GM12878 (cell line): ENCODE measurements at regions not wholly inside any gene's neighbourhood (a gene's known extent, or its start where the extent isn't known, plus 50 kb on each side); places are given as distances from the start of the nearest gene placed in this dataset.

Experiments
- BMI1 ChIP-seq: fragments of 450-650 bp; IDR thresholded peaks from 2 replicates; pipeline ENCODE4 v1.6.1; 2016; ENCODE audit warnings: mild to moderate bottlenecking, moderate library complexity, borderline replicate concordance
- CBX3 ChIP-seq: fragments of 200-600 bp; sonication (generic); IDR thresholded peaks from 2 replicates; pipeline ENCODE4 v1.6.1; 2016; ENCODE audit warnings: low read depth, borderline replicate concordance
- CEBPB ChIP-seq, 2 experiments: fragments of 150-350 bp in 1 of 2; IDR thresholded peaks; 2 replicates each; pipeline ENCODE4 v1.6.1; 2012 to 2014; ENCODE audit warnings: low read depth in 2 of 2, low read length in 2 of 2, borderline replicate concordance in 1 of 2, inconsistent platforms in 1 of 2
- CREB1 ChIP-seq: IDR thresholded peaks from 2 replicates; pipeline ENCODE4 v1.6.1; 2012; ENCODE audit warnings: low read depth, mild to moderate bottlenecking, inconsistent platforms
- EGR1 ChIP-seq, 2 experiments: IDR thresholded peaks; 1 replicate in 1 of 2; 2 replicates in 1 of 2; pipeline ENCODE4 v1.6.1; 2011 to 2012; ENCODE audit warnings: low read depth in 2 of 2, low read length in 2 of 2, borderline replicate concordance in 1 of 2, mild to moderate bottlenecking in 1 of 2, moderate library complexity in 1 of 2
- ESRRA ChIP-seq: IDR thresholded peaks from 2 replicates; pipeline ENCODE4 v1.6.1; 2012; ENCODE audit warnings: mild to moderate bottlenecking, low read length, improper control_type of control experiment
- HDGF ChIP-seq: fragments of 450-650 bp; IDR thresholded peaks from 2 replicates; pipeline ENCODE4 v1.6.1; 2016; ENCODE audit warnings: antibody characterized with exemption
- JUNB ChIP-seq: IDR thresholded peaks from 2 replicates; pipeline ENCODE4 v1.6.1; 2016; ENCODE audit warnings: antibody characterized with exemption, mild to moderate bottlenecking
- JUND ChIP-seq: IDR thresholded peaks from 2 replicates; pipeline ENCODE4 v1.6.1; 2012; ENCODE audit warnings: low read depth, mild to moderate bottlenecking, low read length, improper control_type of control experiment, moderate library complexity
- YY1 ChIP-seq: IDR thresholded peaks from 2 replicates; pipeline ENCODE4 v1.6.1; 2011; ENCODE audit warnings: low read depth, mild to moderate bottlenecking, low read length
- TF ChIP-seq, protein P1 (sequence below), 3 experiments: IDR thresholded peaks in 2 of 3; conservative IDR thresholded peaks in 1 of 3; 2 replicates each; pipeline ENCODE4 v1.5.1; 2011; ENCODE audit warnings: low read depth in 3 of 3, low read length in 3 of 3, mild to moderate bottlenecking in 3 of 3, control low read depth in 2 of 3, moderate library complexity in 2 of 3, inconsistent platforms in 1 of 3, mixed read lengths in 1 of 3; ENCODE audit not compliant: control insufficient read depth in 2 of 3, insufficient read depth in 1 of 3; ENCODE audit errors: extremely low read depth in 1 of 3

DNA sequence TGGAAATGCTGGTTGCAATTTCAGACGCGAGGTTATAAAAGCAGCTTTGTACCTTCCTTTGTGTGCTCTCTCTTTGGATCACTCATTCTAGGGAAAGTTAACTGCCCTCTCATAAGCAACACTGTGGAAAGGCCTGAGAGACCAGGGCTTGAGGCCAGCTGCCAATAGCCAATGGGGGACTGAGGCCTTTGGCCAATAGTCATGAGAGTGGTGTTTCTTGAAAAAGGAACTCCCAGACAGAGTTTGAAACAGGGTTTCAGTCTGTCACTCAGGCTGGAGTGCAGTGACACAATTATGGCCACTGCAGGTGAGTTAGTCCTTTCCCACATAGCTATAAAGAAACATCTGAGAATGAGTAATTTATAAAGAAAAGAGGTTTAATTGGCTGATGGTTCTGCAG lies 524.7 kb upstream of the SMIM31 start:
- TF ChIP-seq ESRRA (no peak), HDGF (no peak), EGR1 (IDR thresholded peaks at IDR 0.05; ENCODE audit: borderline replicate concordance in 1 of 2, low read depth in 2 of 2, low read length in 2 of 2) (no peak), BMI1 (no peak), CREB1 (no peak), CBX3 (no peak), CEBPB (IDR thresholded peaks at IDR 0.05; ENCODE audit: borderline replicate concordance in 1 of 2, low read depth in 2 of 2, low read length in 2 of 2) (no peak), JUND (no peak), YY1 (no peak), JUNB (no peak)
- TF ChIP-seq, protein P1, sequence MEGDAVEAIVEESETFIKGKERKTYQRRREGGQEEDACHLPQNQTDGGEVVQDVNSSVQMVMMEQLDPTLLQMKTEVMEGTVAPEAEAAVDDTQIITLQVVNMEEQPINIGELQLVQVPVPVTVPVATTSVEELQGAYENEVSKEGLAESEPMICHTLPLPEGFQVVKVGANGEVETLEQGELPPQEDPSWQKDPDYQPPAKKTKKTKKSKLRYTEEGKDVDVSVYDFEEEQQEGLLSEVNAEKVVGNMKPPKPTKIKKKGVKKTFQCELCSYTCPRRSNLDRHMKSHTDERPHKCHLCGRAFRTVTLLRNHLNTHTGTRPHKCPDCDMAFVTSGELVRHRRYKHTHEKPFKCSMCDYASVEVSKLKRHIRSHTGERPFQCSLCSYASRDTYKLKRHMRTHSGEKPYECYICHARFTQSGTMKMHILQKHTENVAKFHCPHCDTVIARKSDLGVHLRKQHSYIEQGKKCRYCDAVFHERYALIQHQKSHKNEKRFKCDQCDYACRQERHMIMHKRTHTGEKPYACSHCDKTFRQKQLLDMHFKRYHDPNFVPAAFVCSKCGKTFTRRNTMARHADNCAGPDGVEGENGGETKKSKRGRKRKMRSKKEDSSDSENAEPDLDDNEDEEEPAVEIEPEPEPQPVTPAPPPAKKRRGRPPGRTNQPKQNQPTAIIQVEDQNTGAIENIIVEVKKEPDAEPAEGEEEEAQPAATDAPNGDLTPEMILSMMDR (IDR thresholded peaks at IDR 0.05 in 2 of 3, conservative IDR thresholded peaks at IDR 0.05 in 1 of 3; ENCODE audit: control insufficient read depth in 2 of 3, extremely low read depth in 1 of 3, insufficient read depth in 1 of 3, low read depth in 3 of 3, low read length in 3 of 3), result no peak
